ENCODE measurements at regions not wholly inside any gene's neighbourhood (a gene's known extent, or its start where the extent isn't known, plus 50 kb on each side); places are given as distances from the start of the nearest gene placed in this dataset.

DNA sequence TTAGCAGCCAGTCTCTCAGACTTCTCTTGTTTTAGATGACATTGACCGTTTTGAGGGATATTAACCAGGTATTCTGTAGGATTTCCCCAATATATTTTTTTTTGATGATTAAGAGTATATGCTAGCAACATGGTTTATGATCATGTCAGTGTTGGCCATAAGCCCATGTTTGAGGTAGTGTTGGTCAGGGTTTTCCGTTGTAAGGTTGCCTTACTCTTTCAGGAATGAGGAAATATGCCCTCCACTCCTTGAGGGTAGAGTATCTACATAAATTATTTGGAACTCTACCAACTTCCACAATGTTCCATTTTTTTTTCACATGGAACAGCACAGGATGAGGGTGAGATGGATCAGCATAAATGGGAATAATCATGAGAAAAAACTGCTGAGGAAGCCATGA, 188.4 kb upstream of the PRDM9 start:
- no peak for TF ChIP-seq CTCF (conservative IDR thresholded peaks at IDR 0.05 in 1 of 2, IDR thresholded peaks at IDR 0.05 in 1 of 2; ENCODE audit: extremely low read depth in 1 of 2, insufficient read depth in 1 of 2, low read depth in 1 of 2, low read length in 2 of 2)
- TF ChIP-seq EZH2 (IDR thresholded peaks at IDR 0.05; ENCODE audit: borderline replicate concordance, low read length), result no peak

All from mammary epithelial cell (primary cell).